ENCODE measurements at regions not wholly inside any gene's neighbourhood (a gene's known extent, or its start where the extent isn't known, plus 50 kb on each side); places are given as distances from the start of the nearest gene placed in this dataset.

- no peak for FAIRE-seq
- CTCF ChIA-PET = no interaction called here
- POLR2A ChIA-PET = no interaction called here
Measured at GRCh38 chr12:31861360-31861759, 97.9 kb upstream of the RESF1 start.

More at GRCh38 chr12:31861360-31861759, 97.9 kb upstream of the RESF1 start:
- no peaks in the 10 kb centered on the region for H3K79me2 ChIP-seq (ENCODE audit: control insufficient read depth, insufficient read depth, low read length)
- dilution Hi-C loops (cut with MboI; ENCODE audit: extremely low pct_ligation_motif_present, low sequenced_read_pairs) = no loop called here
- H3K36me3 ChIP-seq (ENCODE audit: control insufficient read depth in 2 of 2, extremely low read depth in 1 of 2, insufficient read depth in 2 of 2, low read length in 2 of 2) = no peaks in the 10 kb centered on the region
- H3K4me2 ChIP-seq (ENCODE audit: insufficient read depth, low read length) = no peak overlapping the region
- no peaks in the 10 kb centered on the region for H3K9me1 ChIP-seq (replicated peaks; ENCODE audit: control insufficient read depth, extremely low read depth, insufficient read depth, low read length)
- no TSS peak for BruUV-seq (replicated peaks)
- no peak overlapping the region for H3K27ac ChIP-seq (ENCODE audit: insufficient read depth, low read depth, low read length)
- no peak overlapping the region for H3K4me3 ChIP-seq (replicated peaks in 1 of 3; ENCODE audit: insufficient read depth in 1 of 3, low read depth in 1 of 3, low read length in 3 of 3)
- no peaks in the 10 kb centered on the region for H3K9me3 ChIP-seq (replicated peaks; ENCODE audit: control insufficient read depth, insufficient read depth, low read length)
- H3K9ac ChIP-seq (replicated peaks; ENCODE audit: extremely low read depth, insufficient read depth, low read length) = no peak overlapping the region
- intact Hi-C loops (cut with micrococcal nuclease) = no loop called here
- DNase-seq (ENCODE audit: low read depth, low spot score) = no peak
- H3K27me3 ChIP-seq (ENCODE audit: control insufficient read depth in 2 of 2, insufficient read depth in 2 of 2, low read length in 2 of 2) = no peaks in the 10 kb centered on the region
- no peak overlapping the region for H2AFZ ChIP-seq (ENCODE audit: low read depth, low read length)
- H4K20me1 ChIP-seq (replicated peaks; ENCODE audit: control insufficient read depth, extremely low read depth, insufficient read depth, low read length) = no peaks in the 10 kb centered on the region
- H3K4me1 ChIP-seq (ENCODE audit: control insufficient read depth, extremely low read depth, insufficient read depth, low read length) = no peaks in the 10 kb centered on the region
- TF ChIP-seq EZH2 (IDR thresholded peaks at IDR 0.05; ENCODE audit: borderline replicate concordance, low read depth, low read length, severe bottlenecking) = no peak
- no peak for TF ChIP-seq FOS (IDR thresholded peaks at IDR 0.05; ENCODE audit: borderline replicate concordance, insufficient read depth, low read length)
- no peak for TF ChIP-seq POLR2A (IDR thresholded peaks at IDR 0.05; ENCODE audit: low read depth, low read length)
- TF ChIP-seq POLR2AphosphoS5 (IDR thresholded peaks at IDR 0.05; ENCODE audit: insufficient read depth, low read depth, low read length) = no peak
- no peak for TF ChIP-seq MYC (IDR thresholded peaks at IDR 0.05; ENCODE audit: low read depth, low read length)
- no peak for TF ChIP-seq CTCF (IDR thresholded peaks at IDR 0.05; ENCODE audit: extremely low read depth in 1 of 2, insufficient read depth in 1 of 2, low read depth in 1 of 2, low read length in 2 of 2)
- TF ChIP-seq JUN (IDR thresholded peaks at IDR 0.05; ENCODE audit: borderline replicate concordance, insufficient read depth, insufficient read length, low read depth) = no peak
- no peak for TF ChIP-seq MAX (IDR thresholded peaks at IDR 0.05; ENCODE audit: insufficient read depth, insufficient read length)
- no peak for TF ChIP-seq GATA2 (IDR thresholded peaks at IDR 0.05; ENCODE audit: insufficient read depth, insufficient read length, low read depth, low read length)

Measured in endothelial cell of umbilical vein (primary cell).